ENCODE measurements at regions not wholly inside any gene's neighbourhood (a gene's known extent, or its start where the extent isn't known, plus 50 kb on each side); places are given as distances from the start of the nearest gene placed in this dataset.
A peak's percentile ranks its signal among the peaks of the same experiment; 100 is the strongest.

- no peak overlapping the region for H3K4me2 ChIP-seq (ENCODE audit: insufficient read depth, low read length)
- no peaks in the 10 kb centered on the region for H3K36me3 ChIP-seq (ENCODE audit: insufficient read depth, low read length)
- H3K79me2 ChIP-seq (ENCODE audit: insufficient read depth, low read length) = no peaks in the 10 kb centered on the region
- no peak overlapping the region for H2AFZ ChIP-seq (ENCODE audit: low read depth, low read length)
- no peak overlapping the region for H3K4me3 ChIP-seq (ENCODE audit: low read depth in 1 of 2, low read length in 2 of 2)
- no peaks in the 10 kb centered on the region; the same call in 1 of the 2 replicates for H3K4me1 ChIP-seq (ENCODE audit: insufficient read depth, low read length)
- H3K27ac ChIP-seq (ENCODE audit: low read length) = no peak overlapping the region
- DNase-seq = no peak
- no peaks in the 10 kb centered on the region for H3K9me3 ChIP-seq (ENCODE audit: insufficient read depth, low read length, severe bottlenecking)
- TF ChIP-seq EZH2 (IDR thresholded peaks at IDR 0.05; ENCODE audit: borderline replicate concordance, low read depth, low read length, severe bottlenecking) (no peak), CTCF (IDR thresholded peaks at IDR 0.05; ENCODE audit: borderline replicate concordance, extremely low read depth, low read length, poor library complexity, severe bottlenecking) (no peak)
- H3K9ac ChIP-seq (ENCODE audit: low read depth, low read length) = no peak overlapping the region
- H4K20me1 ChIP-seq (ENCODE audit: insufficient read depth, low read length) = no peaks in the 10 kb centered on the region
- ATAC-seq (ENCODE audit: insufficient read depth, low read depth) = no peak
- H3K27me3 ChIP-seq (ENCODE audit: insufficient read depth, low read length, poor library complexity) = no peaks in the 10 kb centered on the region
These were observed 647.7 kb downstream of the LTN1 start for GRCh38 chr21:28344985-28345384.

- Histone ChIP-seq H3K9me3 (ENCODE audit: insufficient read depth, low read length, severe bottlenecking) (no peaks in the 10 kb centered on the region), H2AFZ (ENCODE audit: low read depth, low read length) (no peak overlapping the region), H3K4me3 (ENCODE audit: low read depth in 1 of 2, low read length in 2 of 2) (no peak overlapping the region), H4K20me1 (ENCODE audit: insufficient read depth, low read length) (no peaks in the 10 kb centered on the region), H3K4me1 (ENCODE audit: insufficient read depth, low read length) (no peaks in the 10 kb centered on the region; the same call in 1 of the 2 replicates), H3K79me2 (ENCODE audit: insufficient read depth, low read length) (no peaks in the 10 kb centered on the region), H3K4me2 (ENCODE audit: insufficient read depth, low read length) (no peak overlapping the region), H3K9ac (ENCODE audit: low read depth, low read length) (no peak overlapping the region), H3K27ac (ENCODE audit: low read length) (no peak overlapping the region), H3K27me3 (ENCODE audit: insufficient read depth, low read length, poor library complexity) (no peaks in the 10 kb centered on the region), H3K36me3 (ENCODE audit: insufficient read depth, low read length) (no peaks in the 10 kb centered on the region)
- peak; percentile 10 for DNase-seq
- TF ChIP-seq CTCF (IDR thresholded peaks at IDR 0.05; ENCODE audit: borderline replicate concordance, extremely low read depth, low read length, poor library complexity, severe bottlenecking) = no peak
- TF ChIP-seq EZH2 (IDR thresholded peaks at IDR 0.05; ENCODE audit: borderline replicate concordance, low read depth, low read length, severe bottlenecking) = no peak
- ATAC-seq (ENCODE audit: insufficient read depth, low read depth) = peak; percentile 53; the same call in 2 of the 3 replicates
These were observed 650.4 kb downstream of the LTN1 start for GRCh38 chr21:28342212-28342810.

GRCh38 chr21:28339403-28339802 lies 653.3 kb downstream of the LTN1 start:
- Histone ChIP-seq H3K36me3 (ENCODE audit: insufficient read depth, low read length) (no peaks in the 10 kb centered on the region), H3K27ac (ENCODE audit: low read length) (no peak overlapping the region), H4K20me1 (ENCODE audit: insufficient read depth, low read length) (no peaks in the 10 kb centered on the region), H3K4me3 (ENCODE audit: low read depth in 1 of 2, low read length in 2 of 2) (no peak overlapping the region), H3K79me2 (ENCODE audit: insufficient read depth, low read length) (no peaks in the 10 kb centered on the region), H3K27me3 (ENCODE audit: insufficient read depth, low read length, poor library complexity) (no peaks in the 10 kb centered on the region), H3K9me3 (ENCODE audit: insufficient read depth, low read length, severe bottlenecking) (no peaks in the 10 kb centered on the region), H3K9ac (ENCODE audit: low read depth, low read length) (no peak overlapping the region), H3K4me2 (ENCODE audit: insufficient read depth, low read length) (no peak overlapping the region), H2AFZ (ENCODE audit: low read depth, low read length) (no peak overlapping the region), H3K4me1 (ENCODE audit: insufficient read depth, low read length) (no peaks in the 10 kb centered on the region; the same call in 1 of the 2 replicates)
- no peak for ATAC-seq (ENCODE audit: insufficient read depth, low read depth)
- no peak for DNase-seq
- TF ChIP-seq EZH2 (IDR thresholded peaks at IDR 0.05; ENCODE audit: borderline replicate concordance, low read depth, low read length, severe bottlenecking) = no peak

GRCh38 chr21:28338701-28339305 lies 653.9 kb downstream of the LTN1 start:
- Histone ChIP-seq H3K4me1 (ENCODE audit: insufficient read depth, low read length) (no peaks in the 10 kb centered on the region; the same call in 1 of the 2 replicates), H3K9me3 (ENCODE audit: insufficient read depth, low read length, severe bottlenecking) (no peaks in the 10 kb centered on the region), H3K4me2 (ENCODE audit: insufficient read depth, low read length) (no peak overlapping the region), H3K79me2 (ENCODE audit: insufficient read depth, low read length) (no peaks in the 10 kb centered on the region), H3K27ac (ENCODE audit: low read length) (no peak overlapping the region), H3K9ac (ENCODE audit: low read depth, low read length) (no peak overlapping the region), H3K27me3 (ENCODE audit: insufficient read depth, low read length, poor library complexity) (no peaks in the 10 kb centered on the region), H2AFZ (ENCODE audit: low read depth, low read length) (no peak overlapping the region), H3K4me3 (ENCODE audit: low read depth in 1 of 2, low read length in 2 of 2) (no peak overlapping the region), H4K20me1 (ENCODE audit: insufficient read depth, low read length) (no peaks in the 10 kb centered on the region), H3K36me3 (ENCODE audit: insufficient read depth, low read length) (no peaks in the 10 kb centered on the region)
- no peak for ATAC-seq (ENCODE audit: insufficient read depth, low read depth)
- TF ChIP-seq EZH2 (IDR thresholded peaks at IDR 0.05; ENCODE audit: borderline replicate concordance, low read depth, low read length, severe bottlenecking) = no peak
- TF ChIP-seq CTCF (IDR thresholded peaks at IDR 0.05; ENCODE audit: borderline replicate concordance, extremely low read depth, low read length, poor library complexity, severe bottlenecking) = no peak
- no peak for DNase-seq
